ENCODE measurements at regions not wholly inside any gene's neighbourhood (a gene's known extent, or its start where the extent isn't known, plus 50 kb on each side); places are given as distances from the start of the nearest gene placed in this dataset.

DNA sequence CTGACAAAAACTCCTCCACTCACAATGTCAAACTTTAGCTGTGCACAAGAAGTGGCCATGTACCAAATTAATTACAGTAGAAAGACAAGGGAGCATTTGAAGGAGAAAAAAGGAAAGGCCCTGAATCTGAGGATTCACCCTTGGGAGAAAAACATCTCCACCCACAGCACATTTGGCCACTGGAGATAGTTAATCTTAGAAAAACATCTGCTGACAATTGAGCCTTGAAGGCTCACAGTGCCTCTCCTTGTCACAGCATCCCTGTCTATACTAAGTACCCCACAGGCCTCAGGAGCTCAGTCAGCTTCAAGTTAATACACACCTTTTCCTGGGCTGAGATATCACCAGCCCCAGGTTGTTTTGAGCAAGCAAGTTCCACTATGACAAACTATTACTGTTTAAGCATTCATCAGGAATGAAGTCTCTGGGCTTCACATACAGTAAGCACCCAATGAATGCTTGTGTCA is 78.1 kb upstream of the SETMAR start:
- no peak for TF ChIP-seq POLR2A (IDR thresholded peaks at IDR 0.05)
- TF ChIP-seq, protein P1, sequence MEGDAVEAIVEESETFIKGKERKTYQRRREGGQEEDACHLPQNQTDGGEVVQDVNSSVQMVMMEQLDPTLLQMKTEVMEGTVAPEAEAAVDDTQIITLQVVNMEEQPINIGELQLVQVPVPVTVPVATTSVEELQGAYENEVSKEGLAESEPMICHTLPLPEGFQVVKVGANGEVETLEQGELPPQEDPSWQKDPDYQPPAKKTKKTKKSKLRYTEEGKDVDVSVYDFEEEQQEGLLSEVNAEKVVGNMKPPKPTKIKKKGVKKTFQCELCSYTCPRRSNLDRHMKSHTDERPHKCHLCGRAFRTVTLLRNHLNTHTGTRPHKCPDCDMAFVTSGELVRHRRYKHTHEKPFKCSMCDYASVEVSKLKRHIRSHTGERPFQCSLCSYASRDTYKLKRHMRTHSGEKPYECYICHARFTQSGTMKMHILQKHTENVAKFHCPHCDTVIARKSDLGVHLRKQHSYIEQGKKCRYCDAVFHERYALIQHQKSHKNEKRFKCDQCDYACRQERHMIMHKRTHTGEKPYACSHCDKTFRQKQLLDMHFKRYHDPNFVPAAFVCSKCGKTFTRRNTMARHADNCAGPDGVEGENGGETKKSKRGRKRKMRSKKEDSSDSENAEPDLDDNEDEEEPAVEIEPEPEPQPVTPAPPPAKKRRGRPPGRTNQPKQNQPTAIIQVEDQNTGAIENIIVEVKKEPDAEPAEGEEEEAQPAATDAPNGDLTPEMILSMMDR (IDR thresholded peaks at IDR 0.05) = no peak

All from esophagus squamous epithelium (tissue), 4 donors.